PC-3 (cell line): ENCODE measurements at regions not wholly inside any gene's neighbourhood (a gene's known extent, or its start where the extent isn't known, plus 50 kb on each side); places are given as distances from the start of the nearest gene placed in this dataset.
"Not testable (repeated sequence)": the region's sequence is repeated elsewhere in the genome, so short reads cannot be mapped to it uniquely, and the experiment has no call there.

Experiments used
- ATAC-seq: fragments of 200-7000 bp; cut with Tn5 transposase; 2 replicates; pipeline ENCODE4 v1.9.1; 2020; ENCODE audit warnings: mild to moderate bottlenecking, moderate library complexity
- BruUV-seq: library from RNA; stranded (reverse); fragments of 400-500 nt; replicated peaks from 2 replicates; lab custom pipeline; 2021; lab: Mats Ljungman, UMichigan
- CTCF ChIA-PET: fragments of 300-600 bp; sonication (Branson Sonifier 250); formaldehyde crosslinking; loops from one replicate; lab custom pipeline; 2022; ENCODE audit warnings: antibody characterized with exemption; lab: Charles Lee
- POLR2A ChIA-PET: fragments of 300-600 bp; sonication (Branson Sonifier 250); formaldehyde crosslinking; loops from one replicate; lab custom pipeline; 2022; ENCODE audit warnings: antibody characterized with exemption; ENCODE audit not compliant: unreplicated experiment; lab: Charles Lee
- DNase-seq: peaks from one replicate; pipeline ENCODE4 v3.0.0-alpha.2; 2015
- H2AFZ ChIP-seq: fragments of 300-600 bp; sonication (generic); 2 replicates; pipeline ENCODE4 v1.6.0; 2016; ENCODE audit warnings: antibody characterized with exemption, low read length
- H3F3A ChIP-seq: fragments of 300-600 bp; sonication (generic); one replicate; pipeline ENCODE4 v1.6.0; 2017; ENCODE audit warnings: antibody characterized with exemption, low read length, control low read depth, mild to moderate bottlenecking; ENCODE audit not compliant: unreplicated experiment
- H3K27ac ChIP-seq: fragments of 300-600 bp; sonication (generic); 2 replicates; pipeline ENCODE4 v1.5.1; 2016; ENCODE audit warnings: mild to moderate bottlenecking, low read length
- H3K27me3 ChIP-seq: fragments of 300-600 bp; sonication (generic); 2 replicates; pipeline ENCODE4 v1.6.1; 2016; ENCODE audit warnings: low read length, mixed read lengths
- H3K36me3 ChIP-seq: fragments of 300-600 bp; sonication (generic); 2 replicates; pipeline ENCODE4 v1.6.1; 2016; ENCODE audit warnings: low read depth, mixed run types, low read length, mixed read lengths
- H3K4me1 ChIP-seq: fragments of 300-600 bp; sonication (generic); 2 replicates; pipeline ENCODE4 v1.5.1; 2016; ENCODE audit warnings: low read length; ENCODE audit not compliant: insufficient read depth
- H3K4me2 ChIP-seq: fragments of 300-600 bp; sonication (generic); 2 replicates; pipeline ENCODE4 v1.6.0; 2016; ENCODE audit warnings: low read length
- H3K4me3 ChIP-seq: fragments of 300-600 bp; sonication (generic); 2 replicates; pipeline ENCODE4 v1.5.1; 2016; ENCODE audit warnings: mild to moderate bottlenecking, low read length, mixed read lengths
- H3K79me2 ChIP-seq: fragments of 300-600 bp; sonication (generic); 2 replicates; pipeline ENCODE4 v1.6.1; 2017; ENCODE audit warnings: low read length, mixed read lengths
- H3K9ac ChIP-seq: fragments of 300-600 bp; sonication (generic); 2 replicates; pipeline ENCODE4 v1.6.0; 2016; ENCODE audit warnings: mild to moderate bottlenecking, low read length
- H3K9me2 ChIP-seq: fragments of 300-600 bp; sonication (generic); replicated peaks from 2 replicates; pipeline ENCODE4 v1.6.1; 2016; ENCODE audit warnings: mixed run types, low read length, mixed read lengths
- H3K9me3 ChIP-seq: fragments of 300-600 bp; sonication (generic); 2 replicates; pipeline ENCODE4 v1.6.1; 2016; ENCODE audit warnings: low read length, mixed read lengths
- H4K20me1 ChIP-seq: fragments of 300-600 bp; sonication (generic); 2 replicates; pipeline ENCODE4 v1.6.1; 2016; ENCODE audit warnings: low read length, mixed read lengths
- CTCF ChIP-seq: fragments of 300-600 bp; sonication (generic); conservative IDR thresholded peaks from 2 replicates; pipeline ENCODE4 v1.5.1; 2017; ENCODE audit warnings: antibody characterized with exemption, low read depth, mild to moderate bottlenecking, low read length
- EZH2 ChIP-seq: fragments of 300-600 bp; sonication (generic); IDR thresholded peaks from one replicate; pipeline ENCODE4 v1.6.1; 2017; ENCODE audit warnings: antibody characterized with exemption, mild to moderate bottlenecking, low read length; ENCODE audit not compliant: unreplicated experiment
- EZH2phosphoT487 ChIP-seq: fragments of 300-600 bp; sonication (generic); IDR thresholded peaks from 2 replicates; pipeline ENCODE4 v1.6.1; 2018; ENCODE audit warnings: mild to moderate bottlenecking, antibody characterized with exemption, low read length, borderline replicate concordance
- intact Hi-C: fragments of 100-400 bp; cut with micrococcal nuclease; formaldehyde crosslinking; loops from 2 replicates; pipeline ENCODE4 v1.9.0; 2023

DNA sequence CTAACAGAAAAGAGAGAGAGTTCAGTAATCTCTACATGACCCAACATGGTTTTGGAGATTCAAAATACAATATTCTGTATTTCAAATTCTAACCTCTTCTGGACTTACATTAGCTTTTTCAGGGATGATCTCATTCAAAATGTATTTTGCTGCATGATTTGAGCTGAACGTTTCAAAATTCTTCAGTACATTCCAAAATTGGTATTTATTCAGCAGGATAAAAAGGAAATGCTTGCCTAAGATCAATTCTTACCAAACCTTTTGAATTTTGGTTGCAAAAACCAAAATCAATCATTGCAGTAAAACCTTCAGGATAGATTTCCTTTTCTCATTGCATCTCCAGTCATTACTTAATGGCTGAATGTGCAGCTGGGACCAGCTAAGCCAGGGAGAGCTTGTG is 1761.3 kb upstream of the SEL1L start:
- Histone ChIP-seq H3K79me2 (no peaks in the 10 kb centered on the region), H3K9me2 (no peaks in the 10 kb centered on the region), H3K9ac (no peak overlapping the region), H3K27me3 (no peaks in the 10 kb centered on the region), H3K4me2 (no peak overlapping the region), H2AFZ (no peak overlapping the region), H3K4me3 (no peak overlapping the region), H4K20me1 (no peaks in the 10 kb centered on the region), H3K9me3 (peaks cover 1% of the 10 kb centered on the region; the same call in 1 of the 2 replicates), H3K27ac (no peak overlapping the region), H3F3A (no peaks in the 10 kb centered on the region), H3K36me3 (no peaks in the 10 kb centered on the region), H3K4me1 (no peaks in the 10 kb centered on the region)
- ChIA-PET CTCF (no interaction called here), POLR2A (no interaction called here)
- no peak for DNase-seq
- no TSS peak for BruUV-seq
- ATAC-seq: no peak
- TF ChIP-seq CTCF: no peak
- no peak for TF ChIP-seq EZH2phosphoT487
- TF ChIP-seq EZH2: no peak
- intact Hi-C loops: no loop called here

GRCh38 chr14:83297361-83297760 is 1763.7 kb upstream of the SEL1L start:
- Histone ChIP-seq H4K20me1 (no peaks in the 10 kb centered on the region), H3K27me3 (no peaks in the 10 kb centered on the region), H3K36me3 (no peaks in the 10 kb centered on the region), H3K4me1 (no peaks in the 10 kb centered on the region), H3K4me2 (no peak overlapping the region), H3F3A (no peaks in the 10 kb centered on the region), H3K4me3 (no peak overlapping the region), H3K9me3 (no peaks in the 10 kb centered on the region), H3K27ac (no peak overlapping the region), H3K9ac (no peak overlapping the region), H3K79me2 (no peaks in the 10 kb centered on the region), H2AFZ (no peak overlapping the region), H3K9me2 (no peaks in the 10 kb centered on the region)
- ATAC-seq: no peak
- CTCF ChIA-PET: no interaction called here
- no TSS peak for BruUV-seq
- no peak for DNase-seq
- intact Hi-C loops: no loop called here
- TF ChIP-seq EZH2 (no peak), EZH2phosphoT487 (no peak), CTCF (no peak)
- POLR2A ChIA-PET: no interaction called here

GRCh38 chr14:83298016-83298415 is 1764.4 kb upstream of the SEL1L start:
- POLR2A ChIA-PET, H3K4me2 ChIP-seq, CTCF ChIA-PET, H3K9ac ChIP-seq, H3K27me3 ChIP-seq, H3K9me3 ChIP-seq, H3K4me1 ChIP-seq, H3K79me2 ChIP-seq, intact Hi-C loops, H3K4me3 ChIP-seq, ATAC-seq, DNase-seq, H3K36me3 ChIP-seq, BruUV-seq, H3K27ac ChIP-seq, H3K9me2 ChIP-seq, H4K20me1 ChIP-seq, H2AFZ ChIP-seq, H3F3A ChIP-seq: not testable (repeated sequence)
